NB4 (cell line): ENCODE measurements at regions not wholly inside any gene's neighbourhood (a gene's known extent, or its start where the extent isn't known, plus 50 kb on each side); places are given as distances from the start of the nearest gene placed in this dataset.

Experiments used
- POLR2A ChIP-seq: IDR thresholded peaks from 2 replicates; pipeline ENCODE4 v1.6.1; 2011; ENCODE audit warnings: mild to moderate bottlenecking; ENCODE audit not compliant: insufficient read length; ENCODE audit errors: extremely low read depth
- TF ChIP-seq, protein P1 (sequence below): IDR thresholded peaks from one replicate; pipeline ENCODE4 v1.5.1; 2012; ENCODE audit warnings: low read depth, low read length
- TF ChIP-seq, protein P2 (sequence below): IDR thresholded peaks from 2 replicates; pipeline ENCODE4 v1.6.1; 2011; ENCODE audit warnings: low read depth, low read length

DNA sequence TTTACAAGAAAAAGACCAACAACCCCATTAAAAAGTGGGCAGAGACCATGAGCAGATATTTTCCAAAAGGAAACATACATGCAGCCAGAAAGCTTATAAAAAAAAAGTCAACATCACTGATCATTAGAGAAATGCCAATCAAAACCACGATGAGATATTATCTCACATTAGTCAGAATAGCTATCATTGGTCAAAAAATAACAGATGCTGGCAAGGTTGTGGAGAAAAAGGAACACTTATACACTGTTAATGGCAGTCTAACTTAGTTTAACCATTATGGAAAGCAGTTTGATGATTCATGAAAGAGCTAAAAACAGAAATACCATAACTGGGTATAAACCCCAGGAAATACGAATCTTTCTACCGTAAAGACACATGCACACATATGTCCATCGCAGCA lies 76.3 kb downstream of the SUCNR1 start:
- TF ChIP-seq, protein P1, sequence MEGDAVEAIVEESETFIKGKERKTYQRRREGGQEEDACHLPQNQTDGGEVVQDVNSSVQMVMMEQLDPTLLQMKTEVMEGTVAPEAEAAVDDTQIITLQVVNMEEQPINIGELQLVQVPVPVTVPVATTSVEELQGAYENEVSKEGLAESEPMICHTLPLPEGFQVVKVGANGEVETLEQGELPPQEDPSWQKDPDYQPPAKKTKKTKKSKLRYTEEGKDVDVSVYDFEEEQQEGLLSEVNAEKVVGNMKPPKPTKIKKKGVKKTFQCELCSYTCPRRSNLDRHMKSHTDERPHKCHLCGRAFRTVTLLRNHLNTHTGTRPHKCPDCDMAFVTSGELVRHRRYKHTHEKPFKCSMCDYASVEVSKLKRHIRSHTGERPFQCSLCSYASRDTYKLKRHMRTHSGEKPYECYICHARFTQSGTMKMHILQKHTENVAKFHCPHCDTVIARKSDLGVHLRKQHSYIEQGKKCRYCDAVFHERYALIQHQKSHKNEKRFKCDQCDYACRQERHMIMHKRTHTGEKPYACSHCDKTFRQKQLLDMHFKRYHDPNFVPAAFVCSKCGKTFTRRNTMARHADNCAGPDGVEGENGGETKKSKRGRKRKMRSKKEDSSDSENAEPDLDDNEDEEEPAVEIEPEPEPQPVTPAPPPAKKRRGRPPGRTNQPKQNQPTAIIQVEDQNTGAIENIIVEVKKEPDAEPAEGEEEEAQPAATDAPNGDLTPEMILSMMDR = no peak
- TF ChIP-seq POLR2A = no peak
- TF ChIP-seq, protein P2, sequence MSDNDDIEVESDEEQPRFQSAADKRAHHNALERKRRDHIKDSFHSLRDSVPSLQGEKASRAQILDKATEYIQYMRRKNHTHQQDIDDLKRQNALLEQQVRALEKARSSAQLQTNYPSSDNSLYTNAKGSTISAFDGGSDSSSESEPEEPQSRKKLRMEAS = no peak
